Neural progenitor cell (in vitro differentiated cells): ENCODE measurements at regions not wholly inside any gene's neighbourhood (a gene's known extent, or its start where the extent isn't known, plus 50 kb on each side); places are given as distances from the start of the nearest gene placed in this dataset.

Experiments used
- DNase-seq: peaks from one replicate; pipeline ENCODE4 v3.0.0-alpha.2; 2016; ENCODE audit warnings: low spot score
- H2AFZ ChIP-seq: fragments of 200-600 bp; sonication (generic); replicated peaks from 2 replicates; pipeline ENCODE4 v1.6.1; 2016; ENCODE audit warnings: antibody characterized with exemption
- H3F3A ChIP-seq: fragments of 200-600 bp; sonication (generic); 2 replicates; pipeline ENCODE4 v1.6.1; 2016; ENCODE audit warnings: antibody characterized with exemption, low read depth
- H3K27ac ChIP-seq: fragments of 200-600 bp; sonication (generic); 2 replicates; pipeline ENCODE4 v1.5.1; 2016; ENCODE audit warnings: mild to moderate bottlenecking
- H3K27me3 ChIP-seq: fragments of 200-600 bp; sonication (generic); 2 replicates; pipeline ENCODE4 v1.6.1; 2016; ENCODE audit warnings: mild to moderate bottlenecking, moderate library complexity
- H3K36me3 ChIP-seq: fragments of 200-600 bp; sonication (generic); 2 replicates; pipeline ENCODE4 v1.5.1; 2016
- H3K4me1 ChIP-seq: fragments of 200-600 bp; sonication (generic); 2 replicates; pipeline ENCODE4 v1.6.1; 2016; ENCODE audit warnings: mixed run types
- H3K4me2 ChIP-seq: fragments of 200-600 bp; sonication (generic); 2 replicates; pipeline ENCODE4 v1.6.1; 2016
- H3K4me3 ChIP-seq: fragments of 200-600 bp; sonication (generic); 2 replicates; pipeline ENCODE4 v1.5.1; 2016
- H3K79me2 ChIP-seq: fragments of 200-600 bp; sonication (generic); 2 replicates; pipeline ENCODE4 v1.6.1; 2016; ENCODE audit warnings: low read depth
- H3K9ac ChIP-seq: fragments of 200-600 bp; sonication (generic); 2 replicates; pipeline ENCODE4 v1.6.1; 2016
- H3K9me3 ChIP-seq: fragments of 200-600 bp; sonication (generic); 2 replicates; pipeline ENCODE4 v1.5.1; 2016; ENCODE audit warnings: low read depth
- H4K20me1 ChIP-seq: fragments of 200-600 bp; sonication (generic); 2 replicates; pipeline ENCODE4 v1.6.1; 2016; ENCODE audit warnings: low read depth
- H3K27ac Mint-ChIP-seq: 3 replicates; pipeline ENCODE4 v1.8.0; 2021; ENCODE audit warnings: mixed read lengths
- H3K27me3 Mint-ChIP-seq: 2 replicates; pipeline ENCODE4 v1.8.0; 2022; ENCODE audit warnings: low read depth, mild to moderate bottlenecking, inconsistent platforms, moderate library complexity, mixed read lengths; ENCODE audit not compliant: insufficient read depth
- H3K36me3 Mint-ChIP-seq: 3 replicates; pipeline ENCODE4 v1.8.0; 2021; ENCODE audit warnings: mixed read lengths
- H3K4me1 Mint-ChIP-seq: 3 replicates; pipeline ENCODE4 v1.8.0; 2021; ENCODE audit warnings: mixed read lengths
- H3K4me3 Mint-ChIP-seq: 3 replicates; pipeline ENCODE4 v1.8.0; 2021; ENCODE audit warnings: mild to moderate bottlenecking, moderate library complexity, mixed read lengths
- H3K9me3 Mint-ChIP-seq: 3 replicates; pipeline ENCODE4 v1.8.0; 2020; ENCODE audit warnings: mixed read lengths
- CTCF ChIP-seq: fragments of 200-600 bp; sonication (generic); IDR thresholded peaks from 2 replicates; pipeline ENCODE4 v1.5.1; 2017; ENCODE audit warnings: antibody characterized with exemption, mild to moderate bottlenecking
- EZH2 ChIP-seq: fragments of 200-600 bp; sonication (generic); IDR thresholded peaks from 2 replicates; pipeline ENCODE4 v1.6.1; 2017; ENCODE audit warnings: antibody characterized with exemption, mild to moderate bottlenecking, moderate library complexity
- EZH2phosphoT487 ChIP-seq: fragments of 200-600 bp; sonication (generic); IDR thresholded peaks from 2 replicates; pipeline ENCODE4 v1.6.1; 2017; ENCODE audit warnings: antibody characterized with exemption

DNA sequence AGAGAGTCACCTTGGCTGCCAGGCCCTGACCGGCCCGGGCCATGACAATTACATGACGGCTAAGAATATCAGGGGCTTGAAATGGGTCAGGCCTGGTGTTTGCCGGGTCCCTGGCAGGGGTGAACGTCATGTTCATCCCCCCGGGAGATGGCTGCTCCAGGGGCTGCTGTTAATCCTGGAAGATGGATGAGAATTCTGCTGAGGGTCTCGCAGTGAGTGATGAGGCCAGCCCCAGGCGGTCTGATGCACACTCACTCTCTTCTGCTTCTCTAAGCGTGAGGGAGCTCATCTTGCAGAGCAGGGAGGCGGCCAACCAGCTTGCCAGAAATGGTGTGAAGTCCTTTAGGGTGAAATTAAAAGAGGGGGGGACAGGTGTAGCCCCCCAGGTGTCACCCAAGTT lies 101.3 kb upstream of the ANO1 start:
- Histone ChIP-seq H3K4me1 (peaks cover 10% of the 10 kb centered on the region), H3K9me3 (no peaks in the 10 kb centered on the region), H3K36me3 (no peaks in the 10 kb centered on the region), H2AFZ (no peak overlapping the region), H3K79me2 (no peaks in the 10 kb centered on the region), H3K27ac (no peak overlapping the region), H3K4me3 (no peak overlapping the region), H3F3A (no peaks in the 10 kb centered on the region), H4K20me1 (no peaks in the 10 kb centered on the region), H3K9ac (no peak overlapping the region), H3K27me3 (peaks cover 3% of the 10 kb centered on the region), H3K4me2 (no peak overlapping the region)
- no peak overlapping the region for H3K27ac Mint-ChIP-seq
- H3K4me1 Mint-ChIP-seq = peaks cover 11% of the 10 kb centered on the region
- no peak for DNase-seq
- H3K9me3 Mint-ChIP-seq = no peaks in the 10 kb centered on the region
- no peak overlapping the region for H3K4me3 Mint-ChIP-seq
- H3K36me3 Mint-ChIP-seq = no peaks in the 10 kb centered on the region
- H3K27me3 Mint-ChIP-seq = peaks cover 6% of the 10 kb centered on the region
- TF ChIP-seq EZH2 (no peak), CTCF (no peak), EZH2phosphoT487 (no peak)

DNA sequence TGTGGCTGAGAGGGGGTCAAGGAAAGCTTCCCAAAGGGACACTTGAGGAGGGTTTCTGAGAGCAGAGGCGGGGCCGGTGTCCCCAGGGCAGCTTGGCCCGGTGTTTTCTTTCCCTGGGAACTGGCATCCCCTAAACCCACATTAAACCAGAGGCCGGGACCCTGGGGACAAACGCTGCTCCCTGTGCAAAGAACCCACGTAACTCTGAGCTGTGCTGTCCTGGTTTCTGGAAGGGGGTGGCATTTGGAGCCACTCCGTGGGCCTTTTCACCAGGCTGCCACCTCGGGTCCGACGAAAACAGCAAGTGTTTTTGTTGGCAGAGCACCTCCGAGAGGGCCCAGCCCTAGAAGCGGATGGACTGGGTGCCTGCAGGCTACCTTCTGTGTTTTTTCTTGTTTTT lies 100.2 kb upstream of the ANO1 start:
- no peak overlapping the region for H2AFZ ChIP-seq
- peaks cover 10% of the 10 kb centered on the region for H3K27me3 Mint-ChIP-seq

DNA sequence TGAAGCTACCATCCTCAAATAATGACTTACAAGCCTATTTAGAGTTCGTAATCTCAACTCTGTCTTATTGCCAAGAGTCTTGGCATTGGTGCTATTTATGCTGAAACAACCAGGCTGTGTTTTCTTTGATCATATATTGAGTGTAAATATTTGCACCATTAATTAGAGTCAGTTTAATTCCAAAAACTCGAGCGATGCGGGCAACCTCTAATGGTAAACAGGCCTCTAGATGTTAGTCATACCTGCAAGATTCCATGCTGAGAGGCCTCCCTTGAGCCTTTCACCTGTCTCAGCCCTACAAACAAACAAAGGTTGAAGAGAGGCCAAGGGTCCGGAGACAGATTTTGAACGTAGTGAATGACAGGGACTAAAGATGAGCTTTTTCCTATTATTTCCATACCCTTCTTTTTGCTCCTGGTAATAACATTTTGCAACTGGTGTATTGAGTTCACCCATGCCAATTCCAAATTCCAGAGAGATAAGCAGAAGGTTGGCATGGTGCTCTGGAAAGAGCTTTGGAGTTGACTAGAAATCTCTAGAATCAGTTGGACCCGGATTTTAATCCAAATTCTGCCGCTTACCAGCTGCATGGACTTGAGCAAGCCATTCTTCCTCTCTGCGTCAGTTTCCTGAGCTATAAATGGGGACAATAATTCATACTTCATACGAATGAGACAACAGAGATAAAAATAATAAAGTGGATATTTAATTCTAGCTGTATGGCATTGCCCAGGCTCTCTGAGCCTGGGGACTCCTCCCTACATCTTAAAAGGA lies 99.1 kb upstream of the ANO1 start:
- peaks cover 25% of the 10 kb centered on the region for H3K4me1 Mint-ChIP-seq
- Histone ChIP-seq H2AFZ (no peak overlapping the region), H3K4me1 (peaks cover 13% of the 10 kb centered on the region), H3K27ac (no peak overlapping the region), H3K27me3 (peaks cover 25% of the 10 kb centered on the region), H3K9me3 (no peaks in the 10 kb centered on the region), H3K4me2 (no peak overlapping the region), H3K9ac (no peak overlapping the region), H3K4me3 (no peak overlapping the region), H4K20me1 (no peaks in the 10 kb centered on the region), H3F3A (peaks cover 9% of the 10 kb centered on the region), H3K36me3 (no peaks in the 10 kb centered on the region), H3K79me2 (no peaks in the 10 kb centered on the region)
- H3K4me3 Mint-ChIP-seq = no peak overlapping the region
- TF ChIP-seq EZH2phosphoT487 (no peak), CTCF (no peak), EZH2 (no peak)
- H3K9me3 Mint-ChIP-seq = no peaks in the 10 kb centered on the region
- peaks cover 15% of the 10 kb centered on the region for H3K27me3 Mint-ChIP-seq
- no peaks in the 10 kb centered on the region for H3K36me3 Mint-ChIP-seq
- no peak overlapping the region for H3K27ac Mint-ChIP-seq
- DNase-seq = no peak

More for the DNA sequence above, 100.2 kb upstream of the ANO1 start:
- Mint-ChIP-seq H3K27ac (no peak overlapping the region), H3K4me3 (no peak overlapping the region), H3K4me1 (peaks cover 18% of the 10 kb centered on the region), H3K9me3 (no peaks in the 10 kb centered on the region), H3K36me3 (no peaks in the 10 kb centered on the region)
- Histone ChIP-seq H3K4me3 (no peak overlapping the region), H3K9ac (no peak overlapping the region), H4K20me1 (no peaks in the 10 kb centered on the region), H3F3A (no peaks in the 10 kb centered on the region), H3K27ac (no peak overlapping the region), H3K9me3 (no peaks in the 10 kb centered on the region), H3K79me2 (no peaks in the 10 kb centered on the region), H3K4me2 (no peak overlapping the region), H3K4me1 (peaks cover 10% of the 10 kb centered on the region), H3K36me3 (no peaks in the 10 kb centered on the region), H3K27me3 (peaks cover 14% of the 10 kb centered on the region)
- DNase-seq = no peak
- TF ChIP-seq CTCF = no peak
- TF ChIP-seq EZH2phosphoT487 = no peak
- TF ChIP-seq EZH2 = no peak
